ENCODE measurements at regions not wholly inside any gene's neighbourhood (a gene's known extent, or its start where the extent isn't known, plus 50 kb on each side); places are given as distances from the start of the nearest gene placed in this dataset.

DNA sequence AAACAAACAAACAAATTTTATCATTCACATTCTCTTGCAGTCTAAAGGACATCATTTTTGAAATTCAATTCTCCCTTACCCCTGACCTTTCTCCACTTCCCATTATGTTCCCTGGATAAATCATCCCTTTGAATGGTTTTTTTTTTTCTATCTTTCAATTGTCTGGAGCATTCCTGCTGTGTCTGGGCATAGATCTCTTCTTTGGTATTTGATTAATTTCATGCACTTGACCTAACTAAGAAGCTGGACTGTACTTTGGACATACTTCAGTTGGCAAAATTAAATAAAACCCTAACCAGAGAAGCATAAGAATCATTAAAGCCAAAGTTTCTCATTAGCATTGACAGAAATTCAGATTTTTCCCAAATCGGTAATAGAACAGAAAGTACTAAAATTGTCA is 163.6 kb upstream of the BMP4 start:
- ATAC-seq (ENCODE audit: low read depth in 2 of 2) (no peak), DNase-seq (no peak)
- Mint-ChIP-seq H3K27me3 (peaks cover 4% of the 10 kb centered on the region), H3K36me3 (no peaks in the 10 kb centered on the region), H3K4me1 (no peaks in the 10 kb centered on the region), H3K27ac (no peak overlapping the region), H3K9me3 (peaks cover 0 to 5% (median 3%) of the 10 kb centered on the region in 7 donors), H3K4me3 (no peak overlapping the region)
- Histone ChIP-seq H3K4me1 (ENCODE audit: control insufficient read depth, insufficient read depth, low read length, poor library complexity, severe bottlenecking) (no peaks in the 10 kb centered on the region), H3K4me3 (ENCODE audit: low read depth, low read length) (no peak overlapping the region), H3K27me3 (ENCODE audit: control insufficient read depth, insufficient read depth, low read length) (peaks cover 1% of the 10 kb centered on the region), H3K9me3 (ENCODE audit: control insufficient read depth in 2 of 2, low read length in 2 of 2) (no peaks in the 10 kb centered on the region), H3K36me3 (ENCODE audit: control insufficient read depth, insufficient read depth, low read length) (no peaks in the 10 kb centered on the region), H3K27ac (ENCODE audit: insufficient read depth, low read length, poor library complexity, severe bottlenecking) (no peak overlapping the region)

GRCh38 chr14:54121466-54122027 is 164.9 kb upstream of the BMP4 start:
- Mint-ChIP-seq H3K4me3 (no peak overlapping the region), H3K4me1 (no peaks in the 10 kb centered on the region)
- no peak for ATAC-seq (ENCODE audit: low read depth in 2 of 2)

DNA sequence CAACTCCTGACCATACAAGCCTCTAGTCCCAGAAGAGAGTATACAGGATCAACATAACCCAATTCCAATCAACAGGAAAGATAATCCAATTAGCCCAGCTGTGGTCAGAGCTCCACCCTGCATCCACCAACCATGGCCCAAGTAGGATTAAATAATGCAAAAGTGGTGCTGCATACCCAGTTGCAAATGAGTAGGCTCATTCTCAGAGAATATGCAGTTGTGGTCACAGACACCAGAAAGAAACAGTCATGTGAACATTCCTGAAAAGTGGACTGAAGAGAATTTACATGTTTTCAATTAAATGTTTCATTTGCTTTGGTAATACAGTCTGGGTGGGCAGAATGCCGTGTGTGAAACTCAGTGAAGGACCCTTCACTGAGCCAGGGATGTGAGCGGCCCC is 167.2 kb upstream of the BMP4 start:
- no peak overlapping the region for H3K4me3 ChIP-seq (ENCODE audit: low read depth, low read length)
- DNase-seq = no peak
- no peaks in the 10 kb centered on the region for H3K27me3 ChIP-seq (ENCODE audit: control insufficient read depth, insufficient read depth, low read length)
- H3K27ac Mint-ChIP-seq = no peak overlapping the region
- H3K36me3 ChIP-seq (ENCODE audit: control insufficient read depth, insufficient read depth, low read length) = no peaks in the 10 kb centered on the region
- no peaks in the 10 kb centered on the region for H3K27me3 Mint-ChIP-seq
- peaks cover 0 to 6% (median 4%) of the 10 kb centered on the region in 7 donors for H3K9me3 Mint-ChIP-seq
- H3K4me3 Mint-ChIP-seq = no peak overlapping the region
- H3K27ac ChIP-seq (ENCODE audit: insufficient read depth, low read length, poor library complexity, severe bottlenecking) = no peak overlapping the region
- ATAC-seq (ENCODE audit: low read depth in 2 of 2) = no peak
- no peaks in the 10 kb centered on the region for H3K4me1 ChIP-seq (ENCODE audit: control insufficient read depth, insufficient read depth, low read length, poor library complexity, severe bottlenecking)
- H3K36me3 Mint-ChIP-seq = no peaks in the 10 kb centered on the region
- H3K9me3 ChIP-seq (ENCODE audit: control insufficient read depth in 2 of 2, low read length in 2 of 2) = no peaks in the 10 kb centered on the region
- H3K4me1 Mint-ChIP-seq = no peaks in the 10 kb centered on the region

More at GRCh38 chr14:54121466-54122027, 164.9 kb upstream of the BMP4 start:
- Histone ChIP-seq H3K27ac (ENCODE audit: insufficient read depth, low read length, poor library complexity, severe bottlenecking) (no peak overlapping the region), H3K27me3 (ENCODE audit: control insufficient read depth, insufficient read depth, low read length) (peaks cover 1% of the 10 kb centered on the region), H3K36me3 (ENCODE audit: control insufficient read depth, insufficient read depth, low read length) (no peaks in the 10 kb centered on the region), H3K9me3 (ENCODE audit: control insufficient read depth in 2 of 2, low read length in 2 of 2) (no peaks in the 10 kb centered on the region), H3K4me3 (ENCODE audit: low read depth, low read length) (no peak overlapping the region), H3K4me1 (ENCODE audit: control insufficient read depth, insufficient read depth, low read length, poor library complexity, severe bottlenecking) (no peaks in the 10 kb centered on the region)
- no peak overlapping the region for H3K27ac Mint-ChIP-seq
- peaks cover 4% of the 10 kb centered on the region for H3K27me3 Mint-ChIP-seq
- H3K36me3 Mint-ChIP-seq = no peaks in the 10 kb centered on the region
- peaks cover 0 to 5% (median 3%) of the 10 kb centered on the region in 7 donors for H3K9me3 Mint-ChIP-seq
- no peak for DNase-seq

DNA sequence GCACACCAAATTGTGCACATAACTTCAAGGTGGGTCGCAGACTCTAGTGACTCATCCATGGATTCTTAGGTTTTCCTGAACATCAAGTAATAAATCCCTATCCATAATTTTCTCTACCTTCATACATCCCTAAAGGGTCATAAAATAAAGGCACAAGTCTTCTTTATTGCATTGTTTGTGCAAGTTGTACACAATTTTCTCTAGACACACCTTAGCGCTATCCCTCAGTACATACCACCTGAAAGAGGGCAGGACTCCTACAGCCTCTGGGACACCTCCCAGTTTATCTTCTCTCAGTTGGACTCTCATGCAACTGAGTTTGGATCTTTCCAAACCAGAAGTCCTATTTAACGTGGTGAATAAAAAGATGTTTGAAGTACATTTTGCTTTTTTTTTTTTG is 168.5 kb upstream of the BMP4 start:
- no peaks in the 10 kb centered on the region for H3K27me3 ChIP-seq (ENCODE audit: control insufficient read depth, insufficient read depth, low read length)
- no peaks in the 10 kb centered on the region for H3K4me1 Mint-ChIP-seq
- peak overlapping the region in 1 of 3 donors; percentile 32 for H3K27ac Mint-ChIP-seq
- no peak overlapping the region for H3K4me3 ChIP-seq (ENCODE audit: low read depth, low read length)
- ATAC-seq (ENCODE audit: low read depth in 2 of 2) (no peak), DNase-seq (no peak)
- H3K36me3 ChIP-seq (ENCODE audit: control insufficient read depth, insufficient read depth, low read length) = no peaks in the 10 kb centered on the region
- peaks cover 0 to 11% (median 5%) of the 10 kb centered on the region in 7 donors for H3K9me3 Mint-ChIP-seq
- no peaks in the 10 kb centered on the region for H3K9me3 ChIP-seq (ENCODE audit: control insufficient read depth in 2 of 2, low read length in 2 of 2)
- H3K4me1 ChIP-seq (ENCODE audit: control insufficient read depth, insufficient read depth, low read length, poor library complexity, severe bottlenecking) = no peaks in the 10 kb centered on the region
- H3K36me3 Mint-ChIP-seq = no peaks in the 10 kb centered on the region
- no peak overlapping the region for H3K27ac ChIP-seq (ENCODE audit: insufficient read depth, low read length, poor library complexity, severe bottlenecking)
- H3K27me3 Mint-ChIP-seq = no peaks in the 10 kb centered on the region
- no peak overlapping the region for H3K4me3 Mint-ChIP-seq

DNA sequence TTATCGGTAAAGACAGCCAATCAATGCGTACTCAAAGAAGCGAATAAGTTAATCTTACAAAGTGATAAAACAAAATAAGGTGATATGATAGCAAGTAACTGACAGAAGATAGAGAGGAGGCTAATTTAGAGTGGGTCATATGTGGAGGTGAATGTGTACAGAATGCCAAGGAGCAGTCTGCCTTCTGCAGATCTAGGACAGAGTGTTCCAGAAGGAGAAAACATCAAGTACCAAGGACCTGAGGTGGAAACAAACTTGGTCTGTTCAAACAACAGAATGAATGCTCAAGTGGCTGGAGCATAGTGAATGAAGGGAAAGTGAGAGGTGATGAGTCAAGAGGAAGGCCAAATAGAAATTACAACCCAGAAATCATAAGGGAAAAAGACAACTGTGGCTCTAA is 170.3 kb upstream of the BMP4 start:
- Mint-ChIP-seq H3K4me1 (no peaks in the 10 kb centered on the region), H3K9me3 (peaks cover 0 to 11% (median 5%) of the 10 kb centered on the region in 7 donors), H3K36me3 (no peaks in the 10 kb centered on the region), H3K27me3 (peaks cover 5% of the 10 kb centered on the region), H3K4me3 (no peak overlapping the region), H3K27ac (no peak overlapping the region)
- Histone ChIP-seq H3K27me3 (ENCODE audit: control insufficient read depth, insufficient read depth, low read length) (no peaks in the 10 kb centered on the region), H3K9me3 (ENCODE audit: control insufficient read depth in 2 of 2, low read length in 2 of 2) (no peaks in the 10 kb centered on the region), H3K36me3 (ENCODE audit: control insufficient read depth, insufficient read depth, low read length) (no peaks in the 10 kb centered on the region), H3K4me3 (ENCODE audit: low read depth, low read length) (no peak overlapping the region), H3K27ac (ENCODE audit: insufficient read depth, low read length, poor library complexity, severe bottlenecking) (no peak overlapping the region), H3K4me1 (ENCODE audit: control insufficient read depth, insufficient read depth, low read length, poor library complexity, severe bottlenecking) (no peaks in the 10 kb centered on the region)
- DNase-seq (no peak), ATAC-seq (ENCODE audit: low read depth in 2 of 2) (no peak)

DNA sequence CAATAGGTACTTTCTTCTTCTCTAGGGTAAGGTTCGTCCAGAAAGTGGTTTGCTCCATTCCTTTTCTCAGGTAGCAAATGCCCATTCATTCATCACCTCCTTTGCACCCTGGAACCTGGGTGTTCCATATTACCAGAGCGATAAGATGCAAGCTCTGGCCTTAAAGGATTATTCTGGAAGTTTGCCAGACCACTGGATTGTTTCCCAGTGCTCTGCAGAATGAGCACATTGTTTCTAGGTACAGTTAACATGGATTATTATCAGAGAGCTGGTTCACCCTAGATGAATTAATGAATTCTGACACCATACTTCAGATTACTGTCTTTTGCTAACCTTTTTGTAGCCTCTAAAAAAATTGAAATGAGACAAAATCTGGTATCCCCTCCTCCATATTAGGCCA is 170.9 kb upstream of the BMP4 start:
- Mint-ChIP-seq H3K36me3 (no peaks in the 10 kb centered on the region), H3K4me1 (no peaks in the 10 kb centered on the region), H3K9me3 (peaks cover 0 to 11% (median 5%) of the 10 kb centered on the region in 7 donors), H3K27me3 (peaks cover 5% of the 10 kb centered on the region), H3K27ac (no peak overlapping the region), H3K4me3 (no peak overlapping the region)
- ATAC-seq (ENCODE audit: low read depth in 2 of 2) (no peak), DNase-seq (no peak)
- no peaks in the 10 kb centered on the region for H3K27me3 ChIP-seq (ENCODE audit: control insufficient read depth, insufficient read depth, low read length)
- no peak overlapping the region for H3K4me3 ChIP-seq (ENCODE audit: low read depth, low read length)
- no peak overlapping the region for H3K27ac ChIP-seq (ENCODE audit: insufficient read depth, low read length, poor library complexity, severe bottlenecking)
- H3K4me1 ChIP-seq (ENCODE audit: control insufficient read depth, insufficient read depth, low read length, poor library complexity, severe bottlenecking) = no peaks in the 10 kb centered on the region
- no peaks in the 10 kb centered on the region for H3K9me3 ChIP-seq (ENCODE audit: control insufficient read depth in 2 of 2, low read length in 2 of 2)
- no peaks in the 10 kb centered on the region for H3K36me3 ChIP-seq (ENCODE audit: control insufficient read depth, insufficient read depth, low read length)

DNA sequence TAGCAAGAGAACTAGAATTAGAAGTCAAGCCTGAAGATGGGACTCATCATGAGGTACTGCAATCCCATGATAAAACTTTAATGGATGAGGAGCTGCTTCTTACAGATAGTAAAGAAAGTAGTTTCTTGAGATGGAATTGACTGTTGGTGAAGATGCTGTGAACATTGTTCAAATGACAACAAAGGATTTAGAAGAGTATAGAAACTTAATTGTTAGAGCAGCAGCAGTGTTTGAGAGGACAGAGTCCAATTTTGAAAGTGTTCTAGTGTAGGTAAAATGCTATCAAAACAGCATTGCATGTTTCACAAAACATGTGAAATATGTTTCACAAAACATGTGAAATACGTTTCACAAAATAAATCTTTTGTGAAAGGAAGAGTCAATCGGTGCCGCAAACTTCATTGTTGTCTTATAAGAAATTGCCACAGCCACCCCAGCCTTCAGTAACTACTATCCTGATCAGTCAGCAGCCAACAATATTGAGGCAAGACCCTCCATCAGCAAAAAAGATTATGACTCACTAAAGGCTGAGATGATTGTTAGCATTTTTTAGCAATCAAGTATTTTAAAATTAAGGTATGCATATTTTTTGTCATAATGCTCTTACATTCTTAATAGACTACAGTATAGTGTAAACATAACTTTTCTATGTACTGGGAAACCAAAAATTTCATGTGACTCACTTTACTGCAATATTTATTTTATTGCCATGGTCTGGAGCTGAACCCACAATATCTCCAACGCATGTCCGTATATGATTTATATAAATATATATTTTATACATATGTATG is 173.4 kb upstream of the BMP4 start:
- H3K27me3 ChIP-seq (ENCODE audit: control insufficient read depth, insufficient read depth, low read length) = no peaks in the 10 kb centered on the region
- no peak overlapping the region for H3K4me3 ChIP-seq (ENCODE audit: low read depth, low read length)
- no peak overlapping the region for H3K27ac Mint-ChIP-seq
- H3K4me1 Mint-ChIP-seq = no peaks in the 10 kb centered on the region
- ATAC-seq (ENCODE audit: low read depth in 2 of 2) = no peak
- peaks cover 0 to 7% (median 2%) of the 10 kb centered on the region in 7 donors for H3K9me3 Mint-ChIP-seq
- H3K36me3 ChIP-seq (ENCODE audit: control insufficient read depth, insufficient read depth, low read length) = no peaks in the 10 kb centered on the region
- peaks cover 11% of the 10 kb centered on the region for H3K27me3 Mint-ChIP-seq
- H3K9me3 ChIP-seq (ENCODE audit: control insufficient read depth in 2 of 2, low read length in 2 of 2) = no peaks in the 10 kb centered on the region
- no peak for DNase-seq
- no peak overlapping the region for H3K27ac ChIP-seq (ENCODE audit: insufficient read depth, low read length, poor library complexity, severe bottlenecking)
- H3K36me3 Mint-ChIP-seq = no peaks in the 10 kb centered on the region
- no peak overlapping the region for H3K4me3 Mint-ChIP-seq
- H3K4me1 ChIP-seq (ENCODE audit: control insufficient read depth, insufficient read depth, low read length, poor library complexity, severe bottlenecking) = no peaks in the 10 kb centered on the region

- H3K27ac ChIP-seq (ENCODE audit: insufficient read depth, low read length, poor library complexity, severe bottlenecking) = no peak overlapping the region
- H3K4me1 ChIP-seq (ENCODE audit: control insufficient read depth, insufficient read depth, low read length, poor library complexity, severe bottlenecking) = no peaks in the 10 kb centered on the region
- Mint-ChIP-seq H3K27me3 (peaks cover 11% of the 10 kb centered on the region), H3K36me3 (no peaks in the 10 kb centered on the region), H3K4me3 (no peak overlapping the region), H3K9me3 (peaks cover 0 to 7% (median 2%) of the 10 kb centered on the region in 7 donors), H3K27ac (no peak overlapping the region), H3K4me1 (no peaks in the 10 kb centered on the region)
- DNase-seq = no peak
- no peaks in the 10 kb centered on the region for H3K36me3 ChIP-seq (ENCODE audit: control insufficient read depth, insufficient read depth, low read length)
- H3K9me3 ChIP-seq (ENCODE audit: control insufficient read depth in 2 of 2, low read length in 2 of 2) = no peaks in the 10 kb centered on the region
- no peaks in the 10 kb centered on the region for H3K27me3 ChIP-seq (ENCODE audit: control insufficient read depth, insufficient read depth, low read length)
- H3K4me3 ChIP-seq (ENCODE audit: low read depth, low read length) = no peak overlapping the region
- ATAC-seq (ENCODE audit: low read depth in 2 of 2) = no peak
Observed at GRCh38 chr14:54132496-54132895, 175.9 kb upstream of the BMP4 start.
